IMR-90 (cell line): ENCODE measurements at regions not wholly inside any gene's neighbourhood (a gene's known extent, or its start where the extent isn't known, plus 50 kb on each side); places are given as distances from the start of the nearest gene placed in this dataset.

Experiments
- ATAC-seq: fragments of 200-7000 bp; cut with Tn5 transposase; 2 replicates; pipeline ENCODE4 v1.9.1; 2020; ENCODE audit warnings: low read depth, mild to moderate bottlenecking, moderate library complexity
- BruUV-seq: library from RNA; stranded (reverse); fragments of 400-500 nt; replicated peaks from 2 replicates; lab custom pipeline; 2021; lab: Mats Ljungman, UMichigan
- CTCF ChIA-PET: fragments of 300-600 bp; formaldehyde crosslinking; extraction: SDS; loops from one replicate; lab custom pipeline; 2021; ENCODE audit warnings: antibody characterized with exemption; lab: Yijun Ruan, JAX
- POLR2A ChIA-PET: fragments of 300-600 bp; sonication (Branson Sonifier 250); formaldehyde crosslinking; loops from one replicate; lab custom pipeline; 2022; ENCODE audit warnings: antibody characterized with exemption; ENCODE audit not compliant: unreplicated experiment; lab: Charles Lee
- DNase-seq: peaks from one replicate; pipeline ENCODE4 v3.0.0; 2013
- H2AFZ ChIP-seq: replicated peaks from 2 replicates; pipeline ENCODE3; 2013; ENCODE audit warnings: low read length, mild to moderate bottlenecking; ENCODE audit not compliant: poor library complexity
- H2AK5ac ChIP-seq: 2 replicates; pipeline ENCODE4 v1.6.1; 2013; ENCODE audit warnings: low read depth, low read length, inconsistent platforms
- H2AK9ac ChIP-seq: replicated peaks from 2 replicates; pipeline ENCODE3; 2013; ENCODE audit warnings: mild to moderate bottlenecking, low read depth, low read length, moderate library complexity; ENCODE audit not compliant: poor library complexity
- H2BK120ac ChIP-seq: 2 replicates; pipeline ENCODE4 v1.6.1; 2013; ENCODE audit warnings: low read depth, low read length, inconsistent platforms
- H2BK15ac ChIP-seq: 3 replicates; pipeline ENCODE4 v1.6.1; 2013; ENCODE audit warnings: low read depth, low read length, inconsistent platforms
- H2BK20ac ChIP-seq: 2 replicates; pipeline ENCODE4 v1.6.1; 2013; ENCODE audit warnings: low read depth, mild to moderate bottlenecking, inconsistent platforms, low read length, moderate library complexity
- H2BK5ac ChIP-seq: 2 replicates; pipeline ENCODE4 v1.6.1; 2013; ENCODE audit warnings: mild to moderate bottlenecking, low read depth, low read length, inconsistent platforms; ENCODE audit not compliant: poor library complexity, severe bottlenecking
- H3K14ac ChIP-seq: replicated peaks from 2 replicates; pipeline ENCODE4 v1.6.1; 2013; ENCODE audit warnings: low read depth, low read length, inconsistent platforms
- H3K18ac ChIP-seq: 2 replicates; pipeline ENCODE4 v1.6.1; 2013; ENCODE audit warnings: low read depth, low read length, control low read depth
- H3K23ac ChIP-seq: 2 replicates; pipeline ENCODE4 v1.6.1; 2013; ENCODE audit warnings: low read depth, low read length, inconsistent platforms
- H3K27ac ChIP-seq: 2 replicates; pipeline ENCODE4 v1.5.1; 2013; ENCODE audit warnings: mild to moderate bottlenecking, control low read depth, low read length; ENCODE audit not compliant: insufficient read depth
- H3K27me3 ChIP-seq: 2 replicates; pipeline ENCODE4 v1.6.1; 2013; ENCODE audit warnings: low read length; ENCODE audit not compliant: control insufficient read depth, insufficient read depth
- H3K36me3 ChIP-seq: 2 replicates; pipeline ENCODE4 v1.6.1; 2013; ENCODE audit warnings: low read length, mixed read lengths; ENCODE audit not compliant: control insufficient read depth, insufficient read depth
- H3K4ac ChIP-seq: 2 replicates; pipeline ENCODE4 v1.6.1; 2013; ENCODE audit warnings: low read depth, low read length, inconsistent platforms
- H3K4me1 ChIP-seq: 2 replicates; pipeline ENCODE4 v1.6.1; 2013; ENCODE audit warnings: low read length, mixed read lengths; ENCODE audit not compliant: control insufficient read depth, insufficient read depth
- H3K4me2 ChIP-seq: 2 replicates; pipeline ENCODE4 v1.6.1; 2013; ENCODE audit warnings: low read depth, mild to moderate bottlenecking, control low read depth, low read length, moderate library complexity
- H3K4me3 ChIP-seq: 2 replicates; pipeline ENCODE4 v1.5.1; 2013; ENCODE audit warnings: low read depth, mild to moderate bottlenecking, control low read depth, low read length, moderate library complexity; ENCODE audit not compliant: insufficient read depth
- H3K56ac ChIP-seq: 2 replicates; pipeline ENCODE4 v1.6.1; 2013; ENCODE audit warnings: low read length, inconsistent platforms; ENCODE audit not compliant: insufficient read depth; ENCODE audit errors: extremely low read depth
- H3K79me1 ChIP-seq, 2 experiments: 2 replicates each; pipeline ENCODE4 v1.6.1; 2013; ENCODE audit warnings: low read length in 2 of 2, inconsistent platforms in 1 of 2, low read depth in 1 of 2
- H3K9ac ChIP-seq: 2 replicates; pipeline ENCODE4 v1.6.1; 2013; ENCODE audit warnings: low read depth, low read length, control low read depth
- H3K9me1 ChIP-seq: 2 replicates; pipeline ENCODE4 v1.6.1; 2013; ENCODE audit warnings: low read length, inconsistent platforms; ENCODE audit not compliant: insufficient read depth
- H3K9me3 ChIP-seq: 2 replicates; pipeline ENCODE4 v1.6.1; 2013; ENCODE audit warnings: low read length; ENCODE audit not compliant: control insufficient read depth, insufficient read depth
- H4K20me1 ChIP-seq: 2 replicates; pipeline ENCODE4 v1.6.1; 2013; ENCODE audit warnings: low read length, inconsistent platforms; ENCODE audit not compliant: insufficient read depth
- H4K5ac ChIP-seq: 2 replicates; pipeline ENCODE4 v1.6.1; 2013; ENCODE audit warnings: mild to moderate bottlenecking, low read depth, low read length, control low read depth
- H4K8ac ChIP-seq, 2 experiments: 2 replicates each; pipeline ENCODE4 v1.6.1; 2013; ENCODE audit warnings: low read depth in 2 of 2, low read length in 2 of 2, control low read depth in 1 of 2, inconsistent platforms in 1 of 2
- H4K91ac ChIP-seq: 2 replicates; pipeline ENCODE4 v1.6.1; 2013; ENCODE audit warnings: low read depth, low read length, inconsistent platforms; ENCODE audit not compliant: insufficient read depth
- FOS ChIP-seq: fragments of 150-350 bp; IDR thresholded peaks from 2 replicates; pipeline ENCODE4 v1.6.1; 2016; ENCODE audit warnings: low read depth, low read length
- MAFK ChIP-seq: IDR thresholded peaks from 2 replicates; pipeline ENCODE4 v1.6.1; 2012; ENCODE audit warnings: low read depth, low read length, improper control_type of control experiment
- MXI1 ChIP-seq: IDR thresholded peaks from 2 replicates; pipeline ENCODE4 v1.6.1; 2012; ENCODE audit warnings: low read depth, mild to moderate bottlenecking, low read length, moderate library complexity, borderline replicate concordance
- POLR2A ChIP-seq: IDR thresholded peaks from 2 replicates; pipeline ENCODE4 v1.6.1; 2012; ENCODE audit warnings: mild to moderate bottlenecking, low read depth, low read length
- RAD21 ChIP-seq: IDR thresholded peaks from 2 replicates; pipeline ENCODE4 v1.6.1; 2012; ENCODE audit warnings: low read length, improper control_type of control experiment
- RCOR1 ChIP-seq: IDR thresholded peaks from 2 replicates; pipeline ENCODE4 v1.6.1; 2012; ENCODE audit warnings: mild to moderate bottlenecking, low read length, improper control_type of control experiment; ENCODE audit not compliant: insufficient replicate concordance
- WGBS, 2 experiments: methylation state at CpG; one replicate each; pipeline versions ENCODE4 v1.1.5 to v1.1.7; 2013; ENCODE audit warnings: missing lambda C conversion rate in 2 of 2; ENCODE audit not compliant: insufficient read length in 1 of 2; ENCODE audit errors: extremely low coverage in 2 of 2; 5-methylcytosine and 5-hydroxymethylcytosine counted together
- dilution Hi-C: fragments of 300-500 bp; cut with HindIII; formaldehyde crosslinking; loops from one replicate; pipeline ENCODE4 v1.14.3; 2018; ENCODE audit warnings: low sequenced_read_pairs; ENCODE audit not compliant: unreplicated experiment
- in situ Hi-C: fragments of 300-500 bp; cut with MboI; formaldehyde crosslinking; loops from 3 replicates; pipeline ENCODE4 v1.14.3; 2019; ENCODE audit warnings: low sequenced_read_pairs, inconsistent platforms, mixed read lengths
- intact Hi-C: fragments of 100-400 bp; cut with micrococcal nuclease; formaldehyde crosslinking; loops from 2 replicates; pipeline ENCODE4 v1.10.0; 2022
- TF ChIP-seq, protein P1 (sequence below): fragments of 150-350 bp; IDR thresholded peaks from 2 replicates; pipeline ENCODE4 v1.6.1; 2016; ENCODE audit warnings: low read depth, mild to moderate bottlenecking, low read length, moderate library complexity, borderline replicate concordance

DNA sequence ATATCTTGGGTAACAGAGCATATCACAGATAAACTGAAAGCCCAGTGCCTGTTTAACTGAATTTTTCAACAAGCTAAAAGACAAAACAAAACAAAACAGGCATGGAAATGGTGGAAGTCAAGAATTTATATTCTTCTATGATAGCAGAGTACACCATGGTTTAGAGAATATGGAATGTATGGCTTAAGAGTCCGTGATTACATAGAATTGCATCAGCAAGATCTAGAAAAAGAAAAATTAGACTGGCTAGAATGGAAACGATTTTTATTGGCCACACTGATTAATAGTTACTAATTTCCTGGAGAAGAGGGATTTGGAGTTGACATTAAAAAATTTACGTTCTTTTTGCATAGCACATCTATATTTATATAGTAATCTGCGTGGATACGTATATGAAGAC lies 435.2 kb upstream of the DPPA4 start:
- CTCF ChIA-PET, result no interaction called here
- Histone ChIP-seq H3K23ac (no peak overlapping the region), H4K8ac (no peak overlapping the region), H4K91ac (no peak overlapping the region), H3K4me1 (no peaks in the 10 kb centered on the region), H2AK5ac (no peak overlapping the region), H4K5ac (no peak overlapping the region), H3K27me3 (no peaks in the 10 kb centered on the region), H3K79me1 (no peaks in the 10 kb centered on the region), H3K27ac (no peak overlapping the region), H2BK120ac (no peak overlapping the region), H2BK20ac (no peak overlapping the region), H3K9ac (no peak overlapping the region), H3K36me3 (no peaks in the 10 kb centered on the region), H3K18ac (no peak overlapping the region), H3K9me1 (no peaks in the 10 kb centered on the region), H3K56ac (no peak overlapping the region), H3K4ac (no peak overlapping the region), H2AK9ac (no peak overlapping the region), H3K4me2 (no peak overlapping the region), H3K4me3 (no peak overlapping the region), H2AFZ (no peak overlapping the region), H4K20me1 (no peaks in the 10 kb centered on the region), H2BK5ac (no peak overlapping the region), H2BK15ac (no peak overlapping the region), H3K9me3 (no peaks in the 10 kb centered on the region), H3K14ac (no peak overlapping the region)
- dilution Hi-C loops, result no loop called here
- in situ Hi-C loops, result no loop called here
- TF ChIP-seq MAFK (no peak), MXI1 (no peak), FOS (no peak), RCOR1 (no peak), RAD21 (no peak), POLR2A (no peak)
- TF ChIP-seq, protein P1, sequence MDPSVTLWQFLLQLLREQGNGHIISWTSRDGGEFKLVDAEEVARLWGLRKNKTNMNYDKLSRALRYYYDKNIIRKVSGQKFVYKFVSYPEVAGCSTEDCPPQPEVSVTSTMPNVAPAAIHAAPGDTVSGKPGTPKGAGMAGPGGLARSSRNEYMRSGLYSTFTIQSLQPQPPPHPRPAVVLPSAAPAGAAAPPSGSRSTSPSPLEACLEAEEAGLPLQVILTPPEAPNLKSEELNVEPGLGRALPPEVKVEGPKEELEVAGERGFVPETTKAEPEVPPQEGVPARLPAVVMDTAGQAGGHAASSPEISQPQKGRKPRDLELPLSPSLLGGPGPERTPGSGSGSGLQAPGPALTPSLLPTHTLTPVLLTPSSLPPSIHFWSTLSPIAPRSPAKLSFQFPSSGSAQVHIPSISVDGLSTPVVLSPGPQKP, result no peak
- WGBS, 2 experiments, result no CpG with 5 or more reads among the region's 5 CpGs
- ATAC-seq (no peak), DNase-seq (no peak)
- intact Hi-C loops, result no loop called here
- POLR2A ChIA-PET, result no interaction called here
- BruUV-seq, result no TSS peak
